ENCODE measurements at regions not wholly inside any gene's neighbourhood (a gene's known extent, or its start where the extent isn't known, plus 50 kb on each side); places are given as distances from the start of the nearest gene placed in this dataset.
"Not testable (repeated sequence)": the region's sequence is repeated elsewhere in the genome, so short reads cannot be mapped to it uniquely, and the experiment has no call there.

DNA sequence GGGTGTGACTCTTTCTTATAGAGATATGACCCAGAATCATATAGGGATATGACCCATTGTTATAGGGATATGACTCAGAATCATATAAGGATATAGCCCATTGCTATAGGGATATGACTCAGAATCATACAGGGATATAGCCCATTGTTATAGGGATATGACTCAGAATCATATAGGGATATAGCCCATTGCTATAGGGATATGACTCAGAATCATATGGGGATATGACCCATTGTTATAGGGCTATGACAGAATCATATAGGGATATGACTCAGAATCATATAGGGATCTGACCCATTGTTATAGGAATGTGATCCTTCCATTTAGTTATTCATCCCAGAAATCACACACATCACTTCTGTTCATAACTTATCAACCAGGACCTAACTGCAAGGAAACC, 312.2 kb upstream of the ADARB2 start:
- DNase-seq = no peak

GRCh38 chr10:2048337-2048973, 311.1 kb upstream of the ADARB2 start:
- DNase-seq = no peak

- DNase-seq = no peak
These were observed 310.4 kb upstream of the ADARB2 start for GRCh38 chr10:2047679-2048078.

DNA sequence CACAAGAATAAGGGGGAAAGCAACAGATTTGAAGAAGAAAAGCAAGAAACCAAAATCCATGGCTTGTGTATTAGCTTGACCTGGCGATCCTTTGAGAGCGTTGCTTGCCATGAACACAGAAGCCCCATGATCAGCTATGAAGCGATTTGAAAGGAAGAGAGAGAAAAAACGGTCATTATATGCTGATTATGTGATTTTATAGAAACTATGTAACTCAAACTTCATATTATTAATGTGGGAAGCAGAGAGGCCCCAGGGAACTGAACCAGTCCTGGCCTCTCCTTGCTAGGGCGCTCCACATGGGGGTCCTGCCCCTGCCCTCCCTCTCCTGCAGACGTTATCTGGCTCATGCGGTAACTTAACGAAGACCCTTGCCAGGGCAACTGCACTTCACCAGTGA, 306.1 kb upstream of the ADARB2 start:
- DNase-seq = no peak

- DNase-seq = no peak
These were observed 300.7 kb upstream of the ADARB2 start for GRCh38 chr10:2038036-2038435.

DNA sequence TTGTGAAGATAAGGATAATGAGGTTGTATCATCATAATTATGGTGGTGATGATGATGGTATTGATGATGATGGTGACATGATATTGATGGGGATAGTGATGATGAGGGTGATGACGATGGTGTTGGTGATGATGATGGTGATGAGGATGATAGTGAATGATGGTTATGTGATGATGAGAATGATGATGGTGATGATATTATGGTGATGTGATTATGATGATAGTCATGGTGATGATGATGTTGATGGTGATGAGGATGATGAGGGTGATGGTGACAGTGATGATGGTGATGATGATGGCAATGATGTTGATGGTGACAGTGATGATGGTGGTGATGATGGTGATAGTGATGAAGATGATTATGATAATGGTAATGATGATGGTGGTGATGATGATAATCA, 299.9 kb upstream of the ADARB2 start:
- DNase-seq = no peak

DNA sequence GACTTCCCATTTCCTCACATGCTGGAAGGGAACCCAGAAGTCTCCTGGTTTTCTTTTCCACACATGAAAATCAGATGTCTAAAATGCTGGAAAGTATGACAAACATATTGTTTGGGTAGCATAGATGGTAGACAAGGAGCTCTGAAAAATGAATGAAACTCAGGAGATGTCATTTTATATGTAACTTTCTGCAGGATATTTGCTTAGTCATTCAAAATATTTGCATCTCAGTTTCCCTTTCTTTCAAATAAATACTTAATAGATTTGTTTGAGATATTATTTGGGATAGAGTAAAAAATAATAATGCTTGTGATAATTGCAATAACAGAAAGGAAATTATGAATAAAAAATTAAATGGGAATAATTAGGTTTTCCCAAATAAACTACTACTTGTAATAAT, 298.9 kb upstream of the ADARB2 start:
- DNase-seq = no peak

DNA sequence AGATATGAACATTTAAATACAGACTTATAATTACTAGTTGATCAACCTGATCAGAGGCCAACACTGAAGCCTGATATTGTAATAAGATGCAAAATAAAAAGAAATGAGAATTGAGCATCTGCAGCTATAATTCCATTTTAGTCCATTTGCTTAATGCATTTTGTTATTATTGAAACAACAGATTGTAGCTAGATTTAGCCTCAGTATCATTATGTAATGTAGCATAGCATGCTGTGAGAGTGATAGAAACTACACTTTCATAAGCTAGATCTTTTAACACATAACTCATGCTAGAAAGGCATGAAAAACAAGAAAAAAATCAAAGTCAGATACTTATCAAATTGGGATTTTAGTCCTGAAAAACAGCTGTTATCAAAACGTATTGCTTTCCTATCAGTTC, 292.7 kb upstream of the ADARB2 start:
- DNase-seq = no peak

DNA sequence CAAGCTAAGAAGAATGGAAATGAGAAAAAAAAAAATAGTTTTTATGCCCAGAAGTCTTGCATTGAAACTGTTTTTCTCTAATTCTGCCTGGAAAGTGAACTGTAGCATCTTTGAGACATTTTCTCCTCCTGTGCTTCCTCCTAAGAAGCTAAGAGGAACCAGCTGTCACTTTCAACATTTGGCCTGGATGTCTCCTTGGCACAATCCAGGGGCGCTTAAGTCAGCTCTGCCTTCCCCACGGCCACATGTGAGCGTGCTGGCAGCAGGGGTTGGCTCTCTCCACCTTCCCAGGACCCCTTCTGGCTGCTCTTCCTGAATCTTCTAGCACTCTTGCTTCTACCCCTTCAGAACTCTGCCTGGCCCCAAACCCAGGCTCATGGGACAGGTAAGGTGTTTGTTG, 289.6 kb upstream of the ADARB2 start:
- no peak for DNase-seq

DNA sequence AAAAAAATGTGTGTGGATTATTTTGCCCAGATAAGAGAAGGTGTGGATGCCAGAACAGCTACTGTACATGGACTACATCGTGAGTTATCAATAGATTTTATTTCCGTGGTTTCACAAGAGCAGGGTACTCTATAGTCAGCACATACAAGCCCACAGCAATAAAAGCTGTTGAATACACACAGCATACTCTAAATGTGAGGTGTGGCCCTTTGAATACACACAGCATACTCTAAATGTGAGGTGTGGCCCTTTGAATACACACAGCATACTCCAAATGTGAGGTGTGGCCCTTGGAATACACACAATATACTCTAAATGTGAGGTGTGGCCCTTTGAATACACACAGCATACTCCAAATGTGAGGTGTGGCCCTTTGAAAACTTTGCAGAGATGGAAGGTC, 287.4 kb upstream of the ADARB2 start:
- not testable (repeated sequence) for DNase-seq

GRCh38 chr10:2023687-2024086, 286.4 kb upstream of the ADARB2 start:
- DNase-seq = no peak

GRCh38 chr10:2022401-2022800, 285.1 kb upstream of the ADARB2 start:
- DNase-seq = no peak

DNA sequence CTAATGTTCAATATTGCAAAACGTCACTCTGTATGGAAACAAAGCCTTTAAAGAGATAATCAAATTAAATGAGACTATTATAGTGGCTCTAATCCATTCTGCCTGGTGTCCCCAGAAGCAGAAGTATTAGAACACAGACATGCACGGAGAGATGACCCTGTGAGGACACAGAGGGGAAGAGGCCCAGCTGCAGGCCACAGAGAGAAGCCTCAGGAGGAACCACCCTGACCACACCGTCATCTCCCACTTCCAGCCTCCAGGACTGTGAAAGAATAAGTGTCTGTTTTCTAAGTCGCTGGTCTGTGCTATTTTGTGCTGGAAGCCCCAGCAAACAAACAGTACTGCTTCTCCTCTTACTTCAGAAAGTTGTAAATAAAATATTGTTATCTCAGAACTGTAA, 283.5 kb upstream of the ADARB2 start:
- DNase-seq = no peak

DNA sequence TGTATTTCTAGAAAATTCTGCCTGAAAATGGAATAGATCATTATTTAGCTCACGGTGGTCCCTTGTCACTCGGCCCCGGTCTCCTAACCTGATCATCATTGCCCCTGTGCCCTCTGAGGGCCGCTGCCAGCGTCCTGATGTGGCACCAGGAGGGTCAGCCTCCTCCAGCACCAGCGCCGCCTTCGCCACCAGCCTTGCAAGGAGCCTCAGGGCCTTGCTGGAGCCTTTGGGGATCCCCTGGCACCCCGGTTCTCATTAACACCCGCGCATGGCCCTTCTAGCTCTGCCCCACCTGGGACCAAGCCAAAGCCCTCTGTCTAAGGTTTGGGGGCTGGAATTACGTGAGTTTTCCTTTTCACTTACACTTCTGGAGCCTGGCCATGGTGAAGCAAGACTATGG, 282.5 kb upstream of the ADARB2 start:
- DNase-seq = no peak

DNA sequence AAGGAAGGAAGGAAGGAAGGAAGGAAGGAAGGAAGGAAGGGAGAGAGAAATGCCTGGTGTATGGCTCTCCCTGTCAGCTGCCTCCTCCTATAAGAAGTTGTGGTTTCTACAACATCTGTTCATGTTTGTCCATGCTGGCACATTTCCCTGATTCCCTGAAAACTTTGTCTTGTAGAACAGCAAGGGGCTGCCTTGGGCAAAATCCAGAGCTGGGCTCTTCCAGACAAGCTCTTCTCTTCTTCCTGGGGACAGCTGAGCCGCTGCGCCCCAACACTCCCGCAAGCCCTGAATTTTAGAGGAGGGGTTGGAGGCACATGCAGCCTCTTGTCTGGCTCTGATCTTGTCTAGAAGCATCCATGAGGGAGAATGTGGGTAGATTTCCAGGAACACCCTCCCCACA, 282.0 kb upstream of the ADARB2 start:
- no peak for DNase-seq

- no peak for DNase-seq
These were observed 277.2 kb upstream of the ADARB2 start for GRCh38 chr10:2014541-2014940.

DNA sequence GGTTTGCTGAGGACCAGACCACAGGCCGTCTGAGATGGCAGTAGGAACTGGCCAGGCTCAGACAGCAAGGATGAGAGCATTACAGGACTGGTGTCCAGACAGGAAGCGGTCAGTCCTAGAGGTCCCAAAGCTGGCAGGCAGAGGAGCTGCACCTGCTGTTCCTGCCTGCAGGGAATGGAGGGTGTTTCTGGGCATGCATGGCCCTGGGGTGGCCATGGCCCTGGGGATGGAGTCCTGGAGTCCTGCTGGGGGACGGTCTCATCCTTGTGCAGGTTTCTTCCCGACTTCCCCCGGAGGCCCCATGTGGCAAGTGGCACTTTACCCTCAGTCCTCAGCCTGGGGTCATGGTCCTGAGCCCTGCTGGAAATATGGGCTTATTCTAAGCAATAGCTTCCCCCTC, 274.9 kb upstream of the ADARB2 start:
- no peak for DNase-seq

GRCh38 chr10:2011106-2011716, 273.9 kb upstream of the ADARB2 start:
- DNase-seq = no peak

GRCh38 chr10:2005546-2005945, 268.2 kb upstream of the ADARB2 start:
- DNase-seq = no peak

DNA sequence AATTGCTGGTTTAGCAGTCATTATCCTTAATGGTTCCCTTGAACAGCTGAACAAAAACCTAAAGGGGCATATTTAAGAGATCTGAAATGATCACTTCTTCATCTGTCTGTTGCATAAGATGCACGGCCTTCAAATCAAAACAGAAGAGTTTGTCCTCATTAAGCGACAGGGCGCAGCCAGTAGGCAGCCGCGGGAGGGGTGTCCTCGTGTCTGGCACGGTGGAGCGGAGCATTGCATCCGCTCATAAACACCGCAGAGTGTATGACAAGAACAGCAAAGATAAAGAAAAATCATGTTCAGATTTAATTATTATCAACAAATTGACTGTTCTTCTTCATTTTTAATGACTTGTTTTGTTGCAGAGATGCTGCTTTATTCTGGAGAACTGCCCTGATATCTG, 255.6 kb upstream of the ADARB2 start:
- DNase-seq = no peak

DNA sequence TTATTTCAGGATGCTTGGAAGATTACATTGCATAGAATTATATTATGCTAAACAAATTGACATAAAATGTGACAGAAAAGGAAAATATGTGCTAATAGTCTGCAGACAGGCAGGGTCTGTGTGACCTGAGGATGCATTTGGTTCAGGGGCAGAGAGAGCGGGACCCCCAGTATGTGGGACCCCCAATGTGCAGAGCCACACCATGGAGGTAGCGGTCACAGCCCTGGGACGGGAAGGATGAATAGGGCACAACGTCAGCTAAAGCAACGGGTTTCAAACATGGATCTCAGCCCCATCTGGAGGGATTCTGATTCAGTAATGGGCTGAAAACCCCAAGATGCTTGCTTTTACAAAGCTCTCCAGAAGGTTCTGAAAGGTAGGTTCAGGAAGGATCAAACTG, 251.8 kb upstream of the ADARB2 start:
- DNase-seq = no peak

DNA sequence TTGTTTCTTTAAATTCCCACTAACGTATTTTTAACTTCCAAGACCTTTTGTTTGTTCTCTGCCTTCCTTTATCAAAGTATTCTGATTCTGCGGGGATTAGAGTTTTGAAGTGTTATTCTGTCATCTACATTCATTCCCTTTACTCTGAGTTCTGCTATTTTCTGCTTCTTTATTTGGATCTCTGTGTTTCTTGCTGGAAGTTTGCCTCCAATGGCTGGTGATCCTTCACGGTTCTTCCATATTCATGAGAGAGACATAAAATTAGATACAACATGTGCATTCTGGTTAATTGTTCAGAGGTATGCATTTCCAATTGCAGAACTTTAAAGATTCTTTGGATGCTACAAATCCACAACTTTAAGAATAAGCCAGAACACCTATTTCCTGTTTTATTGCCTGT, 244.7 kb upstream of the ADARB2 start:
- DNase-seq = no peak

DNA sequence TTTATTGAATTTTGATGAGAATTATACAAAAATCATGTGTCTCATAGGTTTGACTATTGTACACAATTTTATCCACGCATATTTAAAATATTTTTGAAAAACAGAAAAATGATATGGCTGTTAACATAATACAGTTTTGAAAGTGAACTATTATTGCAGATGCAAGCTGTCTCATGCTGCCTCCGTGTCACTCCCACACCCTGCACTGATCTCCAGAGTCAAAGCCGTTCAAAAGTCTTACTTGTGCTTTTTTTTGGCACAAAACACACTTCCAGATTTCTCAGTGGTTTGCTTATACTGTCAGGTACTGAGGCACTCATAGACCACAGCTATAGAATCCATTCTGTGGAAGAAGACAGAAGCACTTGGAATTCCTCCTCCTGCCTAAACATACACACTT, 243.1 kb upstream of the ADARB2 start:
- DNase-seq = no peak

GRCh38 chr10:1978584-1978983, 241.3 kb upstream of the ADARB2 start:
- DNase-seq = no peak

- DNase-seq = no peak
These were observed 240.1 kb upstream of the ADARB2 start for GRCh38 chr10:1977461-1977860.
